K562 (cell line): ENCODE measurements at regions not wholly inside any gene's neighbourhood (a gene's known extent, or its start where the extent isn't known, plus 50 kb on each side); places are given as distances from the start of the nearest gene placed in this dataset.

Source experiments
- CHCHD3 ChIP-seq: fragments of 250-450 bp; sonication (Bioruptor Pico); IDR thresholded peaks from 2 replicates; pipeline ENCODE4 v2.1.2; 2022; ENCODE audit warnings: mild to moderate bottlenecking
- CTCF ChIP-seq, 3 experiments: IDR thresholded peaks in 2 of 3; conservative IDR thresholded peaks in 1 of 3; 2 replicates each; pipeline ENCODE4 v1.5.1; 2011 to 2012; ENCODE audit warnings: low read length in 3 of 3, mild to moderate bottlenecking in 3 of 3, control low read depth in 2 of 3, improper control_type of control experiment in 1 of 3, inconsistent platforms in 1 of 3, low read depth in 1 of 3, mixed read lengths in 1 of 3, moderate library complexity in 1 of 3; ENCODE audit not compliant: insufficient read depth in 2 of 3
- EZH2 ChIP-seq: IDR thresholded peaks from 2 replicates; pipeline ENCODE4 v1.6.1; 2012; ENCODE audit warnings: low read depth, mild to moderate bottlenecking, inconsistent platforms, low read length, borderline replicate concordance
- HDAC3 ChIP-seq: fragments of 450-650 bp; IDR thresholded peaks from 2 replicates; pipeline ENCODE4 v1.6.1; 2018; ENCODE audit warnings: borderline replicate concordance, mild to moderate bottlenecking, moderate library complexity; ENCODE audit not compliant: partially characterized antibody
- POLR2A ChIP-seq: fragments of 450-650 bp; conservative IDR thresholded peaks from 2 replicates; pipeline ENCODE4 v1.6.1; 2016
- POLR2B ChIP-seq: fragments of 450-650 bp; IDR thresholded peaks from 2 replicates; pipeline ENCODE4 v1.6.1; 2018; ENCODE audit warnings: low read depth; ENCODE audit not compliant: partially characterized antibody
- POU5F1 ChIP-seq: fragments of 150-350 bp; IDR thresholded peaks from 2 replicates; pipeline ENCODE4 v1.6.1; 2014; ENCODE audit warnings: borderline replicate concordance, low read length, low read depth, mild to moderate bottlenecking; ENCODE audit not compliant: partially characterized antibody
- SP1 ChIP-seq: sonication (generic); formaldehyde crosslinking; IDR thresholded peaks from 2 replicates; pipeline ENCODE4 v1.8.1; 2022; ENCODE audit warnings: mild to moderate bottlenecking, missing genetic modification reagents
- SRF ChIP-seq, 2 experiments: fragments of 250-450, 450-650 bp in 1 of 2; sonication (Bioruptor Pico) in 1 of 2; sonication (generic) in 1 of 2; formaldehyde crosslinking; IDR thresholded peaks; 2 replicates each; pipeline versions ENCODE4 v1.5.0 to v1.5.1; 2020 to 2022; ENCODE audit warnings: mild to moderate bottlenecking in 1 of 2, missing genetic modification reagents in 1 of 2
- TF ChIP-seq, protein P1 (sequence below): fragments of 450-650 bp; IDR thresholded peaks from 2 replicates; pipeline ENCODE4 v1.6.1; 2016; ENCODE audit warnings: low read depth

DNA sequence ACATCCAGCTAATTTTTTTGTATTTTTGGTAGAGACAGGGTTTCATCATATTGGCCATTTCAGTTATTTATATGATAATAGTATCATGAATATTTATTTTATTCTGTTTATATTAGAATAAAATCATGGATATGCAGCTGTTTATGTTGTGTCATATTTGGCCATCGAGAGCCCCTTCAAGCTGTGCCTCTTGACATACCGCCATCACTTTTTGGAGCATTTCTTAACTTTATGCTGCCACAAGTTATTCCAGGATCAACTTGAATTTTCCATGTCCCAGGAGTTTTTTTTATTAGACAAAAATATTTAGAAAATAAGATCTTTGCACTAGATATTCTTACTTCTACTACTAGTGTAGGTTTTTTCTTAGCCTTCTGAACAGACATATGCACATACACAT lies 1067.0 kb upstream of the LRRTM3 start:
- TF ChIP-seq POU5F1, result no peak
- TF ChIP-seq CTCF (IDR thresholded peaks at IDR 0.05 in 2 of 3, conservative IDR thresholded peaks at IDR 0.05 in 1 of 3; ENCODE audit: insufficient read depth in 2 of 3, low read depth in 1 of 3, low read length in 3 of 3), result no peak
- no peak for TF ChIP-seq POLR2A
- no peak for TF ChIP-seq SP1 (CRISPR knock-in tag)
- no peak for TF ChIP-seq EZH2
- TF ChIP-seq CHCHD3 (CRISPR knock-in tag), result no peak
- TF ChIP-seq SRF (CRISPR knock-in tag; IDR thresholded peaks at IDR 0.05), result no peak
- TF ChIP-seq, protein P1, sequence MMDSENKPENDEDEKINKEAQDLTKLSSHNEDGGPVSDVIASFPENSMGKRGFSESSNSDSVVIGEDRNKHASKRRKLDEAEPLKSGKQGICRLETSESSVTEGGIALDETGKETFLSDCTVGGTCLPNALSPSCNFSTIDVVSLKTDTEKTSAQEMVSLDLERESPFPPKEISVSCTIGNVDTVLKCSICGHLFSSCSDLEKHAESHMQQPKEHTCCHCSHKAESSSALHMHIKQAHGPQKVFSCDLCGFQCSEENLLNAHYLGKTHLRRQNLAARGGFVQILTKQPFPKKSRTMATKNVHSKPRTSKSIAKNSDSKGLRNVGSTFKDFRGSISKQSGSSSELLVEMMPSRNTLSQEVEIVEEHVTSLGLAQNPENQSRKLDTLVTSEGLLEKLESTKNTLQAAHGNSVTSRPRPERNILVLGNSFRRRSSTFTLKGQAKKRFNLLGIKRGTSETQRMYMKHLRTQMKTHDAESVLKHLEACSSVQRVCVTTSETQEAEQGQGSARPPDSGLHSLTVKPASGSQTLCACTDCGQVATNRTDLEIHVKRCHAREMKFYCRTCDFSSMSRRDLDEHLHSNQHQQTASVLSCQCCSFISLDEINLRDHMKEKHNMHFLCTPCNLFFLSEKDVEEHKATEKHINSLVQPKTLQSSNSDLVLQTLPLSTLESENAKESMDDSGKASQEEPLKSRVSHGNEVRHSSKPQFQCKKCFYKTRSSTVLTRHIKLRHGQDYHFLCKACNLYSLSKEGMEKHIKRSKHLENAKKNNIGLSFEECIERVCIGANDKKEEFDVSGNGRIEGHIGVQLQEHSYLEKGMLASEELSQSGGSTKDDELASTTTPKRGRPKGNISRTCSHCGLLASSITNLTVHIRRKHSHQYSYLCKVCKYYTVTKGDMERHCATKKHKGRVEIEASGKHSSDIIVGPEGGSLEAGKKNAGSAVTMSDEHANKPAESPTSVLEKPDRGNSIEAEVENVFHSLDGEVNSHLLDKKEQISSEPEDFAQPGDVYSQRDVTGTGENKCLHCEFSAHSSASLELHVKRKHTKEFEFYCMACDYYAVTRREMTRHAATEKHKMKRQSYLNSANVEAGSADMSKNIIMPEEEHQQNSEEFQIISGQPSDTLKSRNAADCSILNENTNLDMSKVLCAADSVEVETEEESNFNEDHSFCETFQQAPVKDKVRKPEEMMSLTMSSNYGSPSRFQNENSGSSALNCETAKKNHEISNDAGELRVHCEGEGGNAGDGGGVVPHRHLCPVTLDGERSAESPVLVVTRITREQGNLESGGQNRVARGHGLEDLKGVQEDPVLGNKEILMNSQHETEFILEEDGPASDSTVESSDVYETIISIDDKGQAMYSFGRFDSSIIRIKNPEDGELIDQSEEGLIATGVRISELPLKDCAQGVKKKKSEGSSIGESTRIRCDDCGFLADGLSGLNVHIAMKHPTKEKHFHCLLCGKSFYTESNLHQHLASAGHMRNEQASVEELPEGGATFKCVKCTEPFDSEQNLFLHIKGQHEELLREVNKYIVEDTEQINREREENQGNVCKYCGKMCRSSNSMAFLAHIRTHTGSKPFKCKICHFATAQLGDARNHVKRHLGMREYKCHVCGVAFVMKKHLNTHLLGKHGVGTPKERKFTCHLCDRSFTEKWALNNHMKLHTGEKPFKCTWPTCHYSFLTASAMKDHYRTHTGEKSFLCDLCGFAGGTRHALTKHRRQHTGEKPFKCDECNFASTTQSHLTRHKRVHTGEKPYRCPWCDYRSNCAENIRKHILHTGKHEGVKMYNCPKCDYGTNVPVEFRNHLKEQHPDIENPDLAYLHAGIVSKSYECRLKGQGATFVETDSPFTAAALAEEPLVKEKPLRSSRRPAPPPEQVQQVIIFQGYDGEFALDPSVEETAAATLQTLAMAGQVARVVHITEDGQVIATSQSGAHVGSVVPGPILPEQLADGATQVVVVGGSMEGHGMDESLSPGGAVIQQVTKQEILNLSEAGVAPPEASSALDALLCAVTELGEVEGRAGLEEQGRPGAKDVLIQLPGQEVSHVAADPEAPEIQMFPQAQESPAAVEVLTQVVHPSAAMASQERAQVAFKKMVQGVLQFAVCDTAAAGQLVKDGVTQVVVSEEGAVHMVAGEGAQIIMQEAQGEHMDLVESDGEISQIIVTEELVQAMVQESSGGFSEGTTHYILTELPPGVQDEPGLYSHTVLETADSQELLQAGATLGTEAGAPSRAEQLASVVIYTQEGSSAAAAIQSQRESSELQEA, result no peak
- TF ChIP-seq POLR2B, result no peak
- TF ChIP-seq HDAC3, result no peak
